ENCODE measurements at regions not wholly inside any gene's neighbourhood (a gene's known extent, or its start where the extent isn't known, plus 50 kb on each side); places are given as distances from the start of the nearest gene placed in this dataset.
"Not testable (repeated sequence)": the region's sequence is repeated elsewhere in the genome, so short reads cannot be mapped to it uniquely, and the experiment has no call there.

DNA sequence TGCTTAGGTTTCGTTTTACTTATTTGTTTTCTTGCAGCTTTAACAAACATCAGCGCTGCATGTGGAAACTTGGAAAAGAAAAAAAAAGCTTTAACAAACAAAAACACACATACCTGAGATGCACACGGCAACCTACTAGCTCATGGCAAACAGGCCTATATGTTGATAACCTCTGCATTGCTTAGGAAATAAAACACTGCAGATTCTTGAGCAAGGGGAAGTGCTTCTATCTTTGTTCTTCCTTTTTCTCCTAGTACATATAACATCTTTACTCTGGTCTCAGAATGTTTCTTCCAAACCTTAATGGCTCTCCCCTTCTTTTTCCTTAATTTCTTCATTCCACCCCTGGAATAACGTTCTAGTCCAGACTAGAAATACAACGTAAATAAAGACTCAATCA is 142.9 kb upstream of the NBPF9 start:
- TF ChIP-seq, protein P1, sequence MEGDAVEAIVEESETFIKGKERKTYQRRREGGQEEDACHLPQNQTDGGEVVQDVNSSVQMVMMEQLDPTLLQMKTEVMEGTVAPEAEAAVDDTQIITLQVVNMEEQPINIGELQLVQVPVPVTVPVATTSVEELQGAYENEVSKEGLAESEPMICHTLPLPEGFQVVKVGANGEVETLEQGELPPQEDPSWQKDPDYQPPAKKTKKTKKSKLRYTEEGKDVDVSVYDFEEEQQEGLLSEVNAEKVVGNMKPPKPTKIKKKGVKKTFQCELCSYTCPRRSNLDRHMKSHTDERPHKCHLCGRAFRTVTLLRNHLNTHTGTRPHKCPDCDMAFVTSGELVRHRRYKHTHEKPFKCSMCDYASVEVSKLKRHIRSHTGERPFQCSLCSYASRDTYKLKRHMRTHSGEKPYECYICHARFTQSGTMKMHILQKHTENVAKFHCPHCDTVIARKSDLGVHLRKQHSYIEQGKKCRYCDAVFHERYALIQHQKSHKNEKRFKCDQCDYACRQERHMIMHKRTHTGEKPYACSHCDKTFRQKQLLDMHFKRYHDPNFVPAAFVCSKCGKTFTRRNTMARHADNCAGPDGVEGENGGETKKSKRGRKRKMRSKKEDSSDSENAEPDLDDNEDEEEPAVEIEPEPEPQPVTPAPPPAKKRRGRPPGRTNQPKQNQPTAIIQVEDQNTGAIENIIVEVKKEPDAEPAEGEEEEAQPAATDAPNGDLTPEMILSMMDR (conservative IDR thresholded peaks at IDR 0.05; ENCODE audit: low read length), result not testable (repeated sequence)
- not testable (repeated sequence) for TF ChIP-seq EZH2phosphoT487 (IDR thresholded peaks at IDR 0.05; ENCODE audit: borderline replicate concordance, low read depth, low read length)
